DOHH2 (cell line): ENCODE measurements at regions not wholly inside any gene's neighbourhood (a gene's known extent, or its start where the extent isn't known, plus 50 kb on each side); places are given as distances from the start of the nearest gene placed in this dataset.

Experiments used
- EZH2phosphoT487 ChIP-seq: fragments of 200-600 bp; sonication (generic); IDR thresholded peaks from 2 replicates; pipeline ENCODE4 v1.6.1; 2017; ENCODE audit warnings: borderline replicate concordance, mild to moderate bottlenecking, antibody characterized with exemption, low read length, moderate library complexity, mixed read lengths
- TF ChIP-seq, protein P1 (sequence below): fragments of 200-600 bp; sonication (generic); IDR thresholded peaks from one replicate; pipeline ENCODE4 v1.5.1; 2014; ENCODE audit warnings: antibody characterized with exemption, mild to moderate bottlenecking, low read depth, low read length; ENCODE audit not compliant: poor library complexity, severe bottlenecking

DNA sequence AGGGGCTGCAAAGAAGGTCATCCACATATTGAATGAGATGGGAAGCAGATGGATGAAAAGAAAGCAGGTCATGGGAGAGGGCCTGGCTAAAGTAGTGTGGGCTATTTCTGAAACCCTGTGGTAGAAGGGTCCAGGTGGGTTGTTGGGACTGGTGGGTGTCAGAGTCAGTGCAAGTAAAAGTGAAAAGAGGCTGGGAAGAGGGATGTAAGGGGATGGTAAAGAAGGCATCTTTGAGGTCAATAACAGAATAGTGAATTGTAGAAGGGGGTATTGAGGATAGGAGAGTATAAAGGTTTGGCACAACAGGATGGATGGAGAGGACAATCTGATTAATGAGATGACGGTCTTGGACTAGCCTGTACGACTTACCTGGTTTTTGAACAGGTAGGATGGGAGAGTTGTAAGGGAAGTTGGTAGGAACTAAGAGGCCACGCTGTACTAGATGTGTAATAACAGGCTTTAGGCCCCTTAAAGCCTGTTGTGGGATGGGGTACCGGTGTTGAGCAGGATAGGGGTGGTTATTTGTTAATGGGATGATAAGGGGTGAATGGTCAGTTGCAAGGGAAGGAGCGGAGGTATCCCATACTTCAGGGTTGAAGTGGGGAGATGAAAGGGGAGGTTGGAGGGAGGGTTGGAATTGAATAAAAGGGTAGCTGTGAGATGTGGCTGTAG is 748.9 kb upstream of the ADGRB3 start:
- TF ChIP-seq, protein P1, sequence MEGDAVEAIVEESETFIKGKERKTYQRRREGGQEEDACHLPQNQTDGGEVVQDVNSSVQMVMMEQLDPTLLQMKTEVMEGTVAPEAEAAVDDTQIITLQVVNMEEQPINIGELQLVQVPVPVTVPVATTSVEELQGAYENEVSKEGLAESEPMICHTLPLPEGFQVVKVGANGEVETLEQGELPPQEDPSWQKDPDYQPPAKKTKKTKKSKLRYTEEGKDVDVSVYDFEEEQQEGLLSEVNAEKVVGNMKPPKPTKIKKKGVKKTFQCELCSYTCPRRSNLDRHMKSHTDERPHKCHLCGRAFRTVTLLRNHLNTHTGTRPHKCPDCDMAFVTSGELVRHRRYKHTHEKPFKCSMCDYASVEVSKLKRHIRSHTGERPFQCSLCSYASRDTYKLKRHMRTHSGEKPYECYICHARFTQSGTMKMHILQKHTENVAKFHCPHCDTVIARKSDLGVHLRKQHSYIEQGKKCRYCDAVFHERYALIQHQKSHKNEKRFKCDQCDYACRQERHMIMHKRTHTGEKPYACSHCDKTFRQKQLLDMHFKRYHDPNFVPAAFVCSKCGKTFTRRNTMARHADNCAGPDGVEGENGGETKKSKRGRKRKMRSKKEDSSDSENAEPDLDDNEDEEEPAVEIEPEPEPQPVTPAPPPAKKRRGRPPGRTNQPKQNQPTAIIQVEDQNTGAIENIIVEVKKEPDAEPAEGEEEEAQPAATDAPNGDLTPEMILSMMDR = no peak
- TF ChIP-seq EZH2phosphoT487 = no peak
